ENCODE measurements at regions not wholly inside any gene's neighbourhood (a gene's known extent, or its start where the extent isn't known, plus 50 kb on each side); places are given as distances from the start of the nearest gene placed in this dataset.

DNA sequence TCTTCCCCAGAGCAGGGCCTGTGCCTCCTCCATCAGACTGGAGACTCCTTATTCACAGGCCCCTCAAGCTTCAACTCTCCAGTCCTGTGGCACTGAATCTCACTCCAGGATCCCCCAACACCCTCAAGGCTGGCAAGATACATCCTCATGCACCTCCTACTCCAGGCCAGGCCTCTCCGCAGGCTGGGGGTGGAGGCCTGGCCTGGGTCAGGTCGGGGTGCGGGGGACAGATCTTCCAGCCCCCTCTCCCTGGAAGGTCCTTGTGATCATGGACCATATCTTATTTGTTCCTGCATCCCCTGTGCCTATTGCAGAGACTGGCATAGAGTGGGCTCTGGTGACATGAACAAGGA, 147.3 kb downstream of the SMAD6 start:
- no peak overlapping the region for H3K27ac Mint-ChIP-seq (ENCODE audit: unreplicated experiment)
- H3K27me3 Mint-ChIP-seq (ENCODE audit: low read depth) = peaks cover 18% of the 10 kb centered on the region
- TF ChIP-seq, protein P1, sequence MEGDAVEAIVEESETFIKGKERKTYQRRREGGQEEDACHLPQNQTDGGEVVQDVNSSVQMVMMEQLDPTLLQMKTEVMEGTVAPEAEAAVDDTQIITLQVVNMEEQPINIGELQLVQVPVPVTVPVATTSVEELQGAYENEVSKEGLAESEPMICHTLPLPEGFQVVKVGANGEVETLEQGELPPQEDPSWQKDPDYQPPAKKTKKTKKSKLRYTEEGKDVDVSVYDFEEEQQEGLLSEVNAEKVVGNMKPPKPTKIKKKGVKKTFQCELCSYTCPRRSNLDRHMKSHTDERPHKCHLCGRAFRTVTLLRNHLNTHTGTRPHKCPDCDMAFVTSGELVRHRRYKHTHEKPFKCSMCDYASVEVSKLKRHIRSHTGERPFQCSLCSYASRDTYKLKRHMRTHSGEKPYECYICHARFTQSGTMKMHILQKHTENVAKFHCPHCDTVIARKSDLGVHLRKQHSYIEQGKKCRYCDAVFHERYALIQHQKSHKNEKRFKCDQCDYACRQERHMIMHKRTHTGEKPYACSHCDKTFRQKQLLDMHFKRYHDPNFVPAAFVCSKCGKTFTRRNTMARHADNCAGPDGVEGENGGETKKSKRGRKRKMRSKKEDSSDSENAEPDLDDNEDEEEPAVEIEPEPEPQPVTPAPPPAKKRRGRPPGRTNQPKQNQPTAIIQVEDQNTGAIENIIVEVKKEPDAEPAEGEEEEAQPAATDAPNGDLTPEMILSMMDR (conservative IDR thresholded peaks at IDR 0.05) = no peak
- peaks cover 18% of the 10 kb centered on the region for H3K4me1 Mint-ChIP-seq
- no peaks in the 10 kb centered on the region for H3K9me3 Mint-ChIP-seq
- H3K36me3 Mint-ChIP-seq (ENCODE audit: low read depth) = no peaks in the 10 kb centered on the region
- no peak for DNase-seq (ENCODE audit: low read depth, low spot score)
- no peak overlapping the region for H3K4me3 Mint-ChIP-seq

DNA sequence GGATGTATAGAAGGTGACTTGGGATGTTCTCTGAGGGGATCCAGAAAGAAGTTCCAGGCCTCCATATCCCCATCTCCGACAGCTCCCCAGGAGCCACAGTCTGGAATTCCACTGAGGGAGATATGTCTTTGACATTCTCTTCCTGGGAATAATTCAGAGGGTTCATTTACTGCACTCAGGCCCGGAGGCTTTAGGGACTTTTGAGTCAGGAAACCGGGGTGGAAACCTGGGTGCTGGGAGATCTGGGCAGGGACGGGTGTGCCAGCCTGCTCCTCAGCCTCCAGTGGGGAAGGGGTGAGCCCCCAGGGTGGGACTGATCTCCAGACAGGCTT, 147.7 kb downstream of the SMAD6 start:
- DNase-seq (ENCODE audit: low read depth, low spot score) = no peak
- Mint-ChIP-seq H3K27ac (ENCODE audit: unreplicated experiment) (no peak overlapping the region), H3K9me3 (no peaks in the 10 kb centered on the region), H3K36me3 (ENCODE audit: low read depth) (no peaks in the 10 kb centered on the region), H3K4me1 (peaks cover 18% of the 10 kb centered on the region), H3K27me3 (ENCODE audit: low read depth) (peaks cover 20% of the 10 kb centered on the region), H3K4me3 (no peak overlapping the region)
- TF ChIP-seq, protein P1 (conservative IDR thresholded peaks at IDR 0.05) = no peak

DNA sequence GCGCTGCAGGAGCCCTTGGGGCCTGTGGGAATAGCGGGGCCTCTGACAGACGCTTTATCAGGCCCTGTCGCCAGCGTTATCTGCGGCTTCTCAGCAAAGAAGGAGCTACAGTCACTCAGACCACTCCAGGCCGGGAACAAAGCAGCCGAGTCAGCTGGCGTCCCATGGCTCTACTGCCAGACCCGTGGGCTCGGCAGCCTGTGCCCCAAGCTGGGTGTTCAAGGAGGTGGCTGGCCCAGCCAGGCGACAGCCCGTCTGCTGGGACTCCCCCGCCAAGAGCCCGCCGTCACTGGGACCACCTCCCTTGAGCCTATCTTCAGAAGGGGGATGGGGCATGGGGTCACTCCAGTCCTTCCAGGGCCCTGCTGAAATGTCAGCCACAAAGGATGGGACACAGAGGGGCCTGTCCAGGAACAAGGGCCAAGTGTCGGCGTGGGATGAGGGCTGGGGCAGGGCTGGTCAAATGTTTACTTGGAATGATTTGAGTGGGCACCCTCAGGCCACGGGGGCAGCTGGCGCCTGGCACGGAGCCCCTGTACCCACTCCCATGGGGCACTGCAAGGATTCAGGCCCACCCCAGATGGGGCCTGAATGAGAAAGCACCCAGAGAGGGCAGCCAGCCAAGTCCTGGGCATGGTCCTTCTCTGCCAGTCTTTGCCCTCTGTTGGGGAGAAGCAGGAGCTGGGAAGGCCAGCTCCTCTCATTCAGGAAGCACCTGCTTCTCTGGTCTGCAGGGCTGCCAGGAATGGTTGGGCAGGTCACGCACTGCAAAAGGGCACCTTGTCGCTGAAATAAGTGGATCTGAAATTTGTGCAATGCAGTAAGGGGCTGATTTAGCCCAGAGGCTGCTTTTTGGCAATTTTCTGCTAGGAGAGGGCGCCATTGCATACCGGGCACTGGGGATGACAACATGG, 148.3 kb downstream of the SMAD6 start:
- peaks cover 18% of the 10 kb centered on the region for H3K4me1 Mint-ChIP-seq
- TF ChIP-seq, protein P1 (conservative IDR thresholded peaks at IDR 0.05) = no peak
- H3K36me3 Mint-ChIP-seq (ENCODE audit: low read depth) = no peaks in the 10 kb centered on the region
- peaks cover 20% of the 10 kb centered on the region for H3K27me3 Mint-ChIP-seq (ENCODE audit: low read depth)
- DNase-seq (ENCODE audit: low read depth, low spot score) = no peak
- H3K9me3 Mint-ChIP-seq = no peaks in the 10 kb centered on the region
- H3K4me3 Mint-ChIP-seq = no peak overlapping the region
- no peak overlapping the region for H3K27ac Mint-ChIP-seq (ENCODE audit: unreplicated experiment)

DNA sequence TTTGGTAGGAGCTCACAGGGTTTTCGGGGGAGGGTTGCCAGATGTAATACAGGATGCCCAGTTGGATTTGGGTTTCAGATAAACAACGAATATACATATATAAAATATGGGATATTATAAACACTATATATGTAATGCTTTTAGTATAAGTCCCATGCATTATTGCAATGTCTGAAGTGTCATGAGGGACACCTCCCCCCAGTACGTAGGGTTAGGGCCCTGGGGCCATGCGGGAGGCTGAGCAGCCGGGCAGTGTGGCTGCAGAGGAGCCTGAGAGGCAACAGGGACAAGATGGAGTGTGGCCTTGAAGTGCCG, 148.9 kb downstream of the SMAD6 start:
- no peak for DNase-seq (ENCODE audit: low read depth, low spot score)
- TF ChIP-seq, protein P1 (conservative IDR thresholded peaks at IDR 0.05) = no peak
- Mint-ChIP-seq H3K27me3 (ENCODE audit: low read depth) (peaks cover 20% of the 10 kb centered on the region), H3K9me3 (no peaks in the 10 kb centered on the region), H3K27ac (ENCODE audit: unreplicated experiment) (no peak overlapping the region), H3K4me1 (peaks cover 18% of the 10 kb centered on the region), H3K36me3 (ENCODE audit: low read depth) (no peaks in the 10 kb centered on the region), H3K4me3 (no peak overlapping the region)

DNA sequence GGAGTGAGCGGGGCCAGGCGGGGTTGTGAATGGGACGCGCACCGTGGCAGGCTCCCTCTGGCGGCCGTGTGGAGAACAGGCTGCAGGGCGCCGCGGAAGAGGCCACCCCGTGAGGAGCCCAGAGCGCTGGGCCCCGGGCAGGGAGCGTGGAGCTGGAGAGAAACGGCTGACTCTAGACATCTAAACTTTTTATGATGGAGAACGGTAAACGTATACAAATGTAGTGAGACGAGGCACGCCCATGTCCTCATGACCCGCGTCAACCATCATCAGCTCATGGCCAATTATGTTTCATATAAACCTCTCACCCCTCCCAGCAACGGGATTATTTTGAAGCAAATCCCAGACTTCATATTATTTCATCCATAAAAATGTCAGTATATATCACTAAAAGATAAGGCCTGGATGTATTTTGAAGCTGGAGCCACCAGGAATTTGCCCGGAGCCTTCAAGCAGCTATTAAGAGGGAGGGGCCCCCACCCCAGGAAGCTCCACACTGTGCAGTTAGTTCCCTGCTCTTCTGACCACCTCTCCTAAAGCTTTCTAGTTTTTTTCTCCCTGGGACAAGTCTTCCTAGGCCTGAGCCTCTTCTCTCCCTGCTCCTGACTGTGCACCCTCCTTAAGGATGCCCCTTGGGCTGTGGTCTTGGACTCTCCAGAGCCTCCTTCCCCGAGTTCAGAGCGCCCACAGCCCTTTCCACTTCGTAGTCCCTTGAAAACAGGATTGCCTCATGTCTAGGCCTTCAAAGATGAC, 149.5 kb downstream of the SMAD6 start:
- Mint-ChIP-seq H3K36me3 (ENCODE audit: low read depth) (no peaks in the 10 kb centered on the region), H3K4me3 (no peak overlapping the region), H3K9me3 (no peaks in the 10 kb centered on the region), H3K4me1 (peaks cover 18% of the 10 kb centered on the region), H3K27me3 (ENCODE audit: low read depth) (peaks cover 20% of the 10 kb centered on the region), H3K27ac (ENCODE audit: unreplicated experiment) (peak overlapping the region; percentile 50)
- DNase-seq (ENCODE audit: low read depth, low spot score) = peak; percentile 88
- TF ChIP-seq, protein P1 (conservative IDR thresholded peaks at IDR 0.05) = peak; percentile 95

Data from neural crest cell (in vitro differentiated cells).